ENCODE measurements at regions not wholly inside any gene's neighbourhood (a gene's known extent, or its start where the extent isn't known, plus 50 kb on each side); places are given as distances from the start of the nearest gene placed in this dataset.

DNA sequence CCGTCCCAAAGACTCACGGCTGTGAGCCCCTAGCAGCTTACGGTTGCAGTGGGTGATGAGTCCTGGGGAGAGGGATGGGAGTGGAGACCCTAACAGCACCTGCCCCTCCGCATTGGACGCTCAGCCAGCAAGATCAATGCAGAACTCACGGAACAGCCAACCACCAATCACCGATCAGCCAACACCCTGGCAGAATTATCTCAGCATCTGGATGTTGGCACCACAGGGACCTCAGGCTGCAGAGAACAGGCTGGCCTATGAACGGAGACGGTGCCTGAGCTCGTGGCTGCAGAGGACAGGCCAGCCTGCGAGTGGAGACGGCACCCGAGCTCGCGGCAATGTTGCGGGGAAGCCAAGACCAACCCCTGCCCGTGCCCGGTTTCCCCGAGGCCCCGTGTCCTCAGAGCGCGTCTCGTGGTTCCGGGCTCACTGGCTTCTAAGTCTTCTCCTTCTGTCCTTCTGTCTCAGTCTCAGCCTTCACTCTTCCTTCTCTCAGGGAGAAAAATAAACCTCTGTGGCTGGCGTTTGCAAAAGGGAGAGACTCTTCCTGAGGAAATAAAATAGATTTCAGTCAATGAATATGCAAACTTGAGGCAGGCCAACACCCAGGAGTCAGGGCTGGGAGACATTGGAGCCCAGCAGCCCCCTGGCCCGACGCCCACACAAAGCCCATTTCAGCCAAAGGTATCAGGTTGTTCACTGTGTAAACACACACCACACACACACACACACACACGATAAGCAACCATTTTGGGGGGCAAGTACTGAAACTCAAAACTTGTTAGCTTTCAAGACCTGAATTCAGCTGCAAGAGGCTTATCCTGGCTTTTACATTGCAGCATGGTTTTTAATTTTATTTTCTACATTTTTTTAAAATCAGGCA is 67.8 kb downstream of the SIK1 start:
- DNase-seq (ENCODE audit: low spot score) = no peak
- TF ChIP-seq, protein P1, sequence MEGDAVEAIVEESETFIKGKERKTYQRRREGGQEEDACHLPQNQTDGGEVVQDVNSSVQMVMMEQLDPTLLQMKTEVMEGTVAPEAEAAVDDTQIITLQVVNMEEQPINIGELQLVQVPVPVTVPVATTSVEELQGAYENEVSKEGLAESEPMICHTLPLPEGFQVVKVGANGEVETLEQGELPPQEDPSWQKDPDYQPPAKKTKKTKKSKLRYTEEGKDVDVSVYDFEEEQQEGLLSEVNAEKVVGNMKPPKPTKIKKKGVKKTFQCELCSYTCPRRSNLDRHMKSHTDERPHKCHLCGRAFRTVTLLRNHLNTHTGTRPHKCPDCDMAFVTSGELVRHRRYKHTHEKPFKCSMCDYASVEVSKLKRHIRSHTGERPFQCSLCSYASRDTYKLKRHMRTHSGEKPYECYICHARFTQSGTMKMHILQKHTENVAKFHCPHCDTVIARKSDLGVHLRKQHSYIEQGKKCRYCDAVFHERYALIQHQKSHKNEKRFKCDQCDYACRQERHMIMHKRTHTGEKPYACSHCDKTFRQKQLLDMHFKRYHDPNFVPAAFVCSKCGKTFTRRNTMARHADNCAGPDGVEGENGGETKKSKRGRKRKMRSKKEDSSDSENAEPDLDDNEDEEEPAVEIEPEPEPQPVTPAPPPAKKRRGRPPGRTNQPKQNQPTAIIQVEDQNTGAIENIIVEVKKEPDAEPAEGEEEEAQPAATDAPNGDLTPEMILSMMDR (IDR thresholded peaks at IDR 0.05; ENCODE audit: extremely low read depth, missing control alignments) = no peak

DNA sequence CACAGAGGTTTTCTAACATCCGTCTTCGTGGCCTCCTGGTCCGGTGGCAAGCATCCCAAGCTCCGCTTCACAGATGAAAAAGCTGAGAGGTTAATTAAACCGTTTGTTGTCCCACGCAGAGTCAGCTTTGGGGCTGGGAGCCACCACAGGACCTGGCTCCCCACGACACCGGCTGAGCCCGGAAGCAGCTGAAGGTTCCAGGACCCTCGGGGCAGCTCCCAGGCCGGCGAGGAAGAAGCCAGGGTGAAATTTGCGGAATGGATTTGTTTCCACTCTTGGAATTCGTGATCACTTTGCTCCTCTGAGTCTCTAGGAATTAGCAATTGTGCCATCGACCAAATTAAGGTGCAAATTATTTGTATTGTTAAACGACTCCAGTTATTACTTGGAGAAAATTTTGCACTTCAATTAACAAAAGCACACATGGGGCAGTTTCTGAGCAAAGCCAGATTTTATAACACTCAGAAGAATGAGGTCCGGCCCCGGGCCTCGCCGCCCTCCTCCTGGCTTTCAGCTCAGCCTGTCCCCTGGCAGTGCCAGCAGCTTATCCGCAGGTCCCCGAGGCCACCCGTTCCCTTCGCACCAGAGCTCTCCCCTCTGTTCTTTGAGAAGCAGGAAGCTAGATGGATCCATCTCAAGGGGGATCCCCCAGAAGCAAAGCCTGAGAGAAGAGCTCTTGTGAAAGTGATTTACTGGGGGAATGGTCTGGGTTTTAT is 69.1 kb downstream of the SIK1 start:
- TF ChIP-seq, protein P1 (IDR thresholded peaks at IDR 0.05; ENCODE audit: extremely low read depth, missing control alignments) = no peak
- no peak for DNase-seq (ENCODE audit: low spot score)

DNA sequence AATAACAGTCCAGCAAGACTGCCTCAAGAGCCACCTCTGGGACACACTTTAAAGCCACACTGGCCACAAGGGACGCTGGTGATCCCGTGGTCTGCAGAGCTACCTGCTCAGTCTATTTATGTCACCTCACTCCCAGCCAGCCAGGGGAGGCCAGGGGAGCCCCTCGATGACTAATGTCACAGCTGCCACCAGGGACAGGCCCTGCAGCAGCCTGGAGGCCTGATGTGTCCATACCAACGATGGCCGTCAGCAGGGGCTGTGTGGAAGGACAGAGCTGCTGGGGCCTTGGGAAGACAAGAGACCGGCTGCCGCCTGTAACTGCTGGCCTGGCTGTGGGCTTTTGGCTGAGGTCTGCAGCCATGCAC is 71.0 kb downstream of the SIK1 start:
- DNase-seq (ENCODE audit: low spot score) = peak; percentile 65
- TF ChIP-seq, protein P1 (IDR thresholded peaks at IDR 0.05; ENCODE audit: extremely low read depth, missing control alignments) = peak; percentile 62

DNA sequence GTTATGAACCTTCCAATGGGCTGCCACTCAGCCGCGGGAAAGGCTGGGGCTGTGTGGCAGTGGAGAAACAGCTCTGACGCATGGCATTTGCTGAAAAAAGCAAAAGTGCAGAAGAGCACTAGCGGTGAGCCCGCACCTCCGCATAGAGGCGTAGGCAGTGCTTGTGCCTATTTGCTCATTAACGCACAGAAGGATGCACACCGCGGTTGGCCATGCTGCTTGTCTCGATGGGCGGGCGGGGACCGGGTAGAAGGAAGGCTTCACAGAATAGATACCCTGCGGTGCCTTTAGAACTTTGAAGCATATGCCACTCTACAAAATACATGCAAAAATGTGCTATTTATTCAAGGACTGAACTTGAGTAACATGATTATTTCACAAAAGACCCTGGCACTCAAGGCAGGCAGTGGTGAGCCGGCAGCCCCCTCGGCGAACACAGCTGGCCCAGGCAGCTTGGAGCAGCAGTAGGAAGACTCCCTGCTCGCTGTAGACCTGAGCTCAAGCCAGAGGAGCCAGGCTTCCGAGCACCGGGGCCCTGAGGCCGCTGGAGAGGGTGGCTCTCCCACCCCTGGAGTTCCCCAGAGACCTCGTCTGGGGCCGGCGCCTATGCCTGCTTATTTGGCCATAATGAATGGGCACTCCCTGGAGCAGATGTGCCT is 71.5 kb downstream of the SIK1 start:
- TF ChIP-seq, protein P1 (IDR thresholded peaks at IDR 0.05; ENCODE audit: extremely low read depth, missing control alignments) = no peak
- no peak for DNase-seq (ENCODE audit: low spot score)

DNA sequence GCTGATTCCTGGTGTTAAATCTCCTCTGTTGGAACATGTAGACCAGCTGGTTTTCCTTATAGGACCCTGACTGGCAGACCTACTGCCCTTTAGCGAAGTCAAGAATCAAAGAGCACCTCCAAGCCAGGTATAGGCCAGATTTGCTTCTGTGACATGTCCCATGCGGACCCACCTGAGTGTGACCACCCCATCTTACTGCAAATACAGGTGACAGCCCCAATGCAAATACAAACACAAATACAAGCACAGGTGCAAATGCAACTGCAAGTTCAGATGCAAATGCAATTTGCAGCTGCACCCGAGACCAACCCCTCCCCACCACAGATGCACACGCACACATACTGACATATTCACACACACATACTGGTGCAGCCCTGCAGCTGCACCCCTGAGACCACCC is 72.3 kb downstream of the SIK1 start:
- TF ChIP-seq, protein P1 (IDR thresholded peaks at IDR 0.05; ENCODE audit: extremely low read depth, missing control alignments) = no peak
- no peak for DNase-seq (ENCODE audit: low spot score)

DNA sequence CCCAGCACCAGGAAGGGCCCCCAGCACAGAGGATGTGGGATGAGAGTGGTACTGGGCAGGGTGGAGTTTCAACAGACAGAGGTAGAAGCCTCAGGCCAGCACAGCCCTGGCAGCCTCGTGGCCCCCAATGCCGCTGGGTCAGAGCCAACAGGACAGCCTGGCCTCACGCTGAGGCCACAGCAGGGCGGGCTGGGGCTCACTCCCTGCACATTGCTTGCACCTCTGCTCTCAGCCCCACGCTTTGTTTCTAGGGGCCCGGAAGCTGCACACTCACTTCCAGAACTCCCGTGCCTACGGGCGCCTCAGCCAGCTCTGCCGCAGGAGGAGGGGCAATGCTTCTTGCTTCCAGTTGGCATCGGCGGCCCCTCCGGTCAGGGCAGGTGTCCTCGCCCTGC is 72.9 kb downstream of the SIK1 start:
- DNase-seq (ENCODE audit: low spot score) = no peak
- TF ChIP-seq, protein P1 (IDR thresholded peaks at IDR 0.05; ENCODE audit: extremely low read depth, missing control alignments) = no peak
